ENCODE measurements at regions not wholly inside any gene's neighbourhood (a gene's known extent, or its start where the extent isn't known, plus 50 kb on each side); places are given as distances from the start of the nearest gene placed in this dataset.

GRCh38 chr17:79453481-79453880 is 157.4 kb downstream of the RBFOX3 start:
- Histone ChIP-seq H3K36me3 (no peaks in the 10 kb centered on the region), H3K27me3 (no peaks in the 10 kb centered on the region), H3K9me3 (no peaks in the 10 kb centered on the region), H3K27ac (no peak overlapping the region), H3K4me1 (no peaks in the 10 kb centered on the region), H3K4me3 (no peak overlapping the region)
- intact Hi-C loops (cut with DNase I), result no loop called here
- no peak for ATAC-seq
- no peak for TF ChIP-seq CTCF (IDR thresholded peaks at IDR 0.05)
- TF ChIP-seq POLR2A (IDR thresholded peaks at IDR 0.05), result no peak
- WGBS (ENCODE audit: insufficient coverage, low coverage, low lambda C conversion rate, missing lambda C conversion rate), result 43% methylated on average over 1 of the region's 6 CpGs
- no peak for DNase-seq

GRCh38 chr17:79452706-79453105 is 158.1 kb downstream of the RBFOX3 start:
- TF ChIP-seq CTCF (IDR thresholded peaks at IDR 0.05) (no peak), POLR2A (IDR thresholded peaks at IDR 0.05) (no peak)
- ATAC-seq, result no peak
- DNase-seq, result no peak
- H3K27ac ChIP-seq, result no peak overlapping the region
- no CpG with 5 or more reads among the region's 11 CpGs for WGBS (ENCODE audit: insufficient coverage, low coverage, low lambda C conversion rate, missing lambda C conversion rate)
- no peak overlapping the region for H3K4me3 ChIP-seq
- H3K27me3 ChIP-seq, result no peaks in the 10 kb centered on the region
- no peaks in the 10 kb centered on the region for H3K36me3 ChIP-seq
- H3K9me3 ChIP-seq, result no peaks in the 10 kb centered on the region
- no peaks in the 10 kb centered on the region for H3K4me1 ChIP-seq
- intact Hi-C loops (cut with DNase I), result no loop called here

- no peaks in the 10 kb centered on the region for H3K4me1 ChIP-seq
- DNase-seq, result no peak
- 63% methylated on average over 7 of the region's 7 CpGs for WGBS (ENCODE audit: insufficient coverage, low coverage, low lambda C conversion rate, missing lambda C conversion rate)
- no peaks in the 10 kb centered on the region for H3K9me3 ChIP-seq
- H3K36me3 ChIP-seq, result no peaks in the 10 kb centered on the region
- no peak overlapping the region for H3K4me3 ChIP-seq
- no peak overlapping the region for H3K27ac ChIP-seq
- TF ChIP-seq POLR2A (IDR thresholded peaks at IDR 0.05), result no peak
- TF ChIP-seq CTCF (IDR thresholded peaks at IDR 0.05), result no peak
- ATAC-seq, result no peak
- intact Hi-C loops (cut with DNase I), result no loop called here
- H3K27me3 ChIP-seq, result no peaks in the 10 kb centered on the region
These were observed 159.7 kb downstream of the RBFOX3 start for GRCh38 chr17:79451167-79451566.

- no peak for ATAC-seq
- 46% methylated on average over 8 of the region's 12 CpGs for WGBS (ENCODE audit: insufficient coverage, low coverage, low lambda C conversion rate, missing lambda C conversion rate)
These were observed 164.3 kb downstream of the RBFOX3 start for GRCh38 chr17:79446399-79447009.

More at GRCh38 chr17:79446399-79447009, 164.3 kb downstream of the RBFOX3 start:
- intact Hi-C loops (cut with DNase I), result no loop called here
- no peak for DNase-seq
- Histone ChIP-seq H3K4me3 (no peak overlapping the region), H3K4me1 (no peaks in the 10 kb centered on the region), H3K27me3 (no peaks in the 10 kb centered on the region), H3K9me3 (no peaks in the 10 kb centered on the region), H3K27ac (no peak overlapping the region), H3K36me3 (no peaks in the 10 kb centered on the region)
- TF ChIP-seq POLR2A (IDR thresholded peaks at IDR 0.05) (no peak), CTCF (IDR thresholded peaks at IDR 0.05) (no peak)
